Neural progenitor cell (in vitro differentiated cells): ENCODE measurements at regions not wholly inside any gene's neighbourhood (a gene's known extent, or its start where the extent isn't known, plus 50 kb on each side); places are given as distances from the start of the nearest gene placed in this dataset.

ENCODE experiments used
- EZH2 ChIP-seq: fragments of 200-600 bp; sonication (generic); IDR thresholded peaks from 2 replicates; pipeline ENCODE4 v1.6.1; 2017; ENCODE audit warnings: antibody characterized with exemption, mild to moderate bottlenecking, moderate library complexity
- TF ChIP-seq, protein P1 (sequence below): fragments of 200-600 bp; sonication (generic); IDR thresholded peaks from 2 replicates; pipeline ENCODE4 v1.5.1; 2017; ENCODE audit warnings: antibody characterized with exemption, mild to moderate bottlenecking

DNA sequence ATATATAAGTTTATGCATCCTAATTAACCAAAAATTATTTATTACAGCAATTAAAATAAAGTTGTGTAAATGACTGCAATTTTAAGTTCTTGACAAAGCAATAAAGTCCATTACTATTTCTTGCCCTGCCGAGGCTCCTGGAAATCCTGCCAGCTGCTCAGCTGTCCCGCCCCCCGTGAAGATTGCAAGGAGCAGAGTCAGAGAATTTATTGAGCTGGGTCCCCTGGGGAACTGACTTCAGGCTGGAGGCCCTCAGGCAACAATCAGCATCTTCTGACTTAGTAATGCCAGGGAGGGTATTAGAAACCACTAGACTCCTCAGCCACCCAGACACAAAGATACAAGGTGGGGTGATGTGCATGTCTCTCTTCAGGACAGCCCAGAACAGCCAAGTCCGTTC lies 92.3 kb downstream of the EDN3 start:
- TF ChIP-seq, protein P1, sequence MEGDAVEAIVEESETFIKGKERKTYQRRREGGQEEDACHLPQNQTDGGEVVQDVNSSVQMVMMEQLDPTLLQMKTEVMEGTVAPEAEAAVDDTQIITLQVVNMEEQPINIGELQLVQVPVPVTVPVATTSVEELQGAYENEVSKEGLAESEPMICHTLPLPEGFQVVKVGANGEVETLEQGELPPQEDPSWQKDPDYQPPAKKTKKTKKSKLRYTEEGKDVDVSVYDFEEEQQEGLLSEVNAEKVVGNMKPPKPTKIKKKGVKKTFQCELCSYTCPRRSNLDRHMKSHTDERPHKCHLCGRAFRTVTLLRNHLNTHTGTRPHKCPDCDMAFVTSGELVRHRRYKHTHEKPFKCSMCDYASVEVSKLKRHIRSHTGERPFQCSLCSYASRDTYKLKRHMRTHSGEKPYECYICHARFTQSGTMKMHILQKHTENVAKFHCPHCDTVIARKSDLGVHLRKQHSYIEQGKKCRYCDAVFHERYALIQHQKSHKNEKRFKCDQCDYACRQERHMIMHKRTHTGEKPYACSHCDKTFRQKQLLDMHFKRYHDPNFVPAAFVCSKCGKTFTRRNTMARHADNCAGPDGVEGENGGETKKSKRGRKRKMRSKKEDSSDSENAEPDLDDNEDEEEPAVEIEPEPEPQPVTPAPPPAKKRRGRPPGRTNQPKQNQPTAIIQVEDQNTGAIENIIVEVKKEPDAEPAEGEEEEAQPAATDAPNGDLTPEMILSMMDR, result no peak
- TF ChIP-seq EZH2, result no peak
